HG03571 (cell line): ENCODE measurements at regions not wholly inside any gene's neighbourhood (a gene's known extent, or its start where the extent isn't known, plus 50 kb on each side); places are given as distances from the start of the nearest gene placed in this dataset.

Experiments
- ATAC-seq: cut with Tn5 transposase; IDR thresholded peaks from one replicate; pipeline ENCODE4 v1.9.1; 2021; ENCODE audit not compliant: unreplicated experiment

DNA sequence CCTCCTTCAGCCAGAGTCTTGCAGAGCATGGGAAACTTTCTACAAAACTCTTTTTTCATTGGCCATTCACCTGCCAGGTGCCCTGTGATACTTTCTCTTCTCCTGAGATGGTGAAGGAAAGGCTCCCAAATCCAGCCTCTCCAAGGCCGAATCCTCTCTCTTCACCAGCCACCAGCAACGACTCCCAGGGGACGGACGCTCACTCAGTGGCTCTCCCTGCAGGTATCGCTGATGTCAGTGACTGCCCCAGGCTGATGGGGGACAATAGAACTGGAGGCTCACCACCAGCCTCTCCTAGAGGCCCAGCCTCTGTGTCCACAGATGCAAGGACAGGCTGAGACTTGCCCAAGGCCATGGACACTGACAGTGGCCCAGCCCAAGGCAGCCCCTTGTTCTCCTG lies 204.1 kb downstream of the BCL11B start:
- no peak for ATAC-seq

DNA sequence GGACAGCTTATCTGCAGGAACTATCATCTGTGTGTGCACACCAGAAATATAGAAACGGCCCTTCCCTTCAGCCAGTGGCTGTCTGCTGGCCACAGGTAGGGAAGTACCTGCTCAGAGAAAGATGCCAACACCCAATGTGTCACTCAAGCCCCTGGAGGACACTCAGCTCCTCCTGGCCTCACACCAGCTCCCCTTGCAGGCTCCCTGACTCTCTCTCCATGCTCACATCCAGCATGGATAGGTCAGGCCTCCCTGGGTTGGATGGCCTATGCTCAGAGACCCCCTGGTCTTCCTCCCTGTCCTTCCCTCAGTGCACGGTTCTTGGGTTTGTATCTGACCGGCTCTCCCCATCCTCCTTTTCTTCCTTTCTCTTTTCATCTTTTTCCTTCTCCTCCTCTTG lies 202.1 kb downstream of the BCL11B start:
- ATAC-seq = no peak

GRCh38 chr14:99072433-99072832 lies 199.6 kb downstream of the BCL11B start:
- no peak for ATAC-seq

DNA sequence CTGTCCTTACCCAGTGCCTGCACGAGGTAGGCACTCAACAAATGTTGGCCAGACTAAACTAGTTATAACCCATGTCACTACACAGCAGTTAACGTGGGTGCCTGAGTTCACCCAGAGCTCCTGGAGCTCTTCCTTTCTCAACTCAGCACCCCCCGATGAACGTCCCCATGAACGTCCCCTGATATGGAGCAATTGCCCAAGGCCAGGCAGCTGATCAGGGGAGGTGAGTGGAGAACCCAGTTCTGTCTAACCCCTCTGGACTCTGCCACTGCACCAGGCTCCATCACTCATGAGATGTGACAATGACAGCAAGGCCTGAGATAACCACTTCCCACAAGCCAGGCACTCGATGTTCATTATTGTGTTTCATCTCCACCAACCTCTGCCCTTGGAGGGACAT lies 199.0 kb downstream of the BCL11B start:
- no peak for ATAC-seq

DNA sequence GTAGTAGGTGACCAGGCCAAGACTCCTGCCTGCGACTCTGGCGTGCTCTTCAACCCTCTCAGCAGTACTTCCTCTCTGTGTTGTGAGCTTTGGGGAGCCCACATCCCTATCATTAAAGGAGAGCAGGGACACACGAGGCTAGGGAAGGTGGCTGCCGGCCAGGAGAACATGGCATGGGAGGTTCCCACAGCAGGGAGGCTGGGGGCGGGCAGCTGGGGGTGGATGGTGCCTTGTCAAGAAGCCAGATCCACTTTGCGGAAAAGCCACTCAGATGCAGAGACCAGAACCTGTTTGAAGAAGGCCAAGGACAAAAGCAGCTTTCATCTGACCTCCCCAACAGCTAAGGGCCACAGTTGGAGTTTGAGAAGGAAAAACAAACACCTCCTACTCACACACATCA lies 198.6 kb downstream of the BCL11B start:
- ATAC-seq = no peak

GRCh38 chr14:99075061-99075460 lies 196.9 kb downstream of the BCL11B start:
- no peak for ATAC-seq

GRCh38 chr14:99075771-99076375 lies 196.1 kb downstream of the BCL11B start:
- no peak for ATAC-seq

GRCh38 chr14:99077076-99077843 lies 194.7 kb downstream of the BCL11B start:
- ATAC-seq = no peak

DNA sequence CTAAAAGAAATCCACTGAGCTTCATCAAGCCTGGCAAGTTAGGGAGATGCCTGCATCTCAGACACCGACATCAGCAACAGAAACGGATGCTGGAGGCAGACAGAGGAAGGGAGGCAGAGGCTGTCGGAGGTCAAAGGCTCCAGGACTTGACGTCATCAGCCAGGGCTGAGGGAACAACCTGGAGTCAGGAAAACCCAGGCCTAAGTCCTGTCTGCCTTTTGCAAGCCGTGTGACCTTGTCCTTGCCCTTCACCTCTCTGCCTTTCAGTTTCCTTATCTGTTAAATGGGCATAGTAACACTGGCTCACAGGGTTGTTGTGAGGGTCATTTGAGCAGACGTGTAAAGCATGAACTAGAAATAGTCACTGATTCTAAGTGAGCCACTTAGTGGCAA lies 194.2 kb downstream of the BCL11B start:
- ATAC-seq = no peak

GRCh38 chr14:99078426-99078825 lies 193.6 kb downstream of the BCL11B start:
- ATAC-seq = no peak

DNA sequence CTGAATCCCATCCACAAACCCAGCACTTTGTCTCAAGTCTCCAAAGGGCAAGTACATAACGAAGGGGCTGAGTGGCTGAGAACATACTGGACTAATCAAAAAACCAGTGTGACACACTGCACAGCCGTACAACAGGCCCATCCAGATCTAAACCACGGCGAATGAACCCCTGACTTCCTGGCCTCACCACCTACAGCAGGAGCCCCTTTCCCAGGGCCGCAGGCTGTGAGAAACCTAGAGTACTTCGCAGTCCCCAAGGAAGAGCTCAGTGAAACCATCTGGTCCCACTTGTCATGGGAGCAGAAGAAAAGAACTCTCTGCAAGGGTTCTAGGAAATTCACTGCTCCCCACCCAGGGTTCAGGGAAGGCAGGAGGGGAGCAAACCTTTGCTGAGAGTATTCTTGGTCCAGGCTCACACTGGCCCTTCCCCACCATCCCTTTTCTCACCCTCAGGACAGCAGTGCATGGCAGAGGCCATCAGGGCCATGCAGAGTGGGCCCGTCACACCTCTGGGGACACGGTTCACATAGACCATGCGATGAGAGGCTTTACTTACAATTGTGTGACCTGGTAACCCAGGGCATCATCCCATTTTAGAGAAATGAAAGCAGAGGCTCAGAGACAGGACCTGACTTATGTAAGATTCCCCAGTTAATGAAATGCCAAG lies 192.8 kb downstream of the BCL11B start:
- ATAC-seq = no peak

DNA sequence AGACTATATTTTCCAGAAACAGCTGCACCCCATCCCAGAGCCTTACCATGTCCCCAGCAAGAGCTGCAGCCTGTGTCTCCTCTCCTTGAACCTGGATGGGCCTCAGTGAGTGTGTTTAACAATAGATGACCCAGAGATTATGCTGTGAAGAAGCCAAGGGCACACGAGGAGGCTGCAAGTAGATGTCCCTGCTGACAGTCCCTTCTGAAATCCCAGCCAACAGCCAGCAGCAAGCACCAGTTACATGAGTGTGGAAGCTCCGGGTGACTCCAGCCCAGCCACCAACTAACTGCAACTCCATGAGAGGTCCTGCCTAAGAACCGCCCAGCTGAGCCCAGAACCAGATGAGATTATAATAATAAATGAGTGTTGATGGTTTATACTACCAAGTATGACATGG lies 191.7 kb downstream of the BCL11B start:
- no peak for ATAC-seq

DNA sequence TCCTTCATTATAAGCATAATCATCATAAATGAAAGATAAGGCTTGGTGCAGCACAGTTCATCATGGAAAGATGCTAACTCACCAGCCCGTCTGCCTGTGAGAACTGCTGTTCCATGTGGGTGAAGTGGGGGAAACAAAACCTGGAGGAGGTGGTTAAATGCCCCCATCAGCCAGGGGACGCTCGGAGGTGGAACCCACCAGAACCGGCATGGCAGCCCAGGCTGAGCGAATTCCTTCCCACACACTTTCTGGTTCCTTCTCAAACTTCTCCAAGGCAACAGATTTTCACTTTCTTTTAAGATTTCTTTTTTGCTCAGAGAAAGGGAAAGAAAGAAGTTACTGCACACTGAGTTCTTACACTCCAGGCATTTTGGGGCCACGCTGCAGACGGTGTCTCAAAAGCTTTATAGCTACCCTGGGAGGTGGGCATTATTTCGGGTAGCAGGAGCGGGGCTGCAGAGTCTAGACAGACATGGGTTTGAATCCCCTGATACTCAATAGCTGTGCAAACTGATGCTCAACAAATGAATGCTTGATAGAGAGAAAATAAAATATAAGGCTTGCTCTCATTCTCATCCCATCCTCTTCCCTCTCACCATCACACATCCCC lies 190.7 kb downstream of the BCL11B start:
- no peak for ATAC-seq

DNA sequence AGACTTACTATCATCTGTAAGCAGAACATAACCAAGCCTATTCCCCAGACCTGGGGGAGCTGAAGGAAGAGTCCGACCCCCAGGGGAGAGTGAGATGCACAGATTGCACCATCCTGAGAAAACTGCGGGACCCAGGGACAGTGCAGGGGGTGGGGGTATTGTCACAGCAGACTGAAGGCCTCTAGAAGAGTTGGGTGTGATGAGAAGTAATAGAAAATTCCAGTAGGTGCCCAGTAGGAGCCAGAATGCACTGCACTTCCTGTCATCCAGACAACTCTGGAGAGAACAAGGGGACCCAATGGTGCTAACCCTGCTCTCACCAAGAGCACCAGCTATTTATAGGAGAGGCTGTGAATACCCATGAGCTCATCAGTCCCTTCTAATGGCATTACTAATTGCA lies 190.1 kb downstream of the BCL11B start:
- ATAC-seq = no peak

GRCh38 chr14:99093532-99094517 lies 178.2 kb downstream of the BCL11B start:
- no peak for ATAC-seq

DNA sequence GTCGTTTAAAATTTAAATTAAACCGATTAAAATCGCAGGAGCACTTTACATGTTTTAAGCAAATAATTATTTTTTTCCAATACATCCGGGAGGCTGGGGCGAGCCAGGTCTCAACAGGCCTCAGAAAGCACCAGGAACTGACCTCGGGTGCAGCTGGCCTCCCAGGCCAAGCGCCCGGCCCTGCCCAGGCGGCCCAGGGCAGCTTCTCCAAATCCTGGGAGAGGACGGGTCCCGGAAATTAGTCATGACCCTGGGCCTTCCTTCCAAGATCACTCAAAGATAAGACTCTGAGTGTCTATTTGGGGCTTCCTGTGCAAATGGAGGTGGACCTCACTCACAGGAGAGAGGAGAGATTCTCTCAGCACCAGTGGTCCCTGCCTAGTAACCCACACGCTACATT lies 177.1 kb downstream of the BCL11B start:
- ATAC-seq = no peak

GRCh38 chr14:99095369-99095768 lies 176.6 kb downstream of the BCL11B start:
- no peak for ATAC-seq

DNA sequence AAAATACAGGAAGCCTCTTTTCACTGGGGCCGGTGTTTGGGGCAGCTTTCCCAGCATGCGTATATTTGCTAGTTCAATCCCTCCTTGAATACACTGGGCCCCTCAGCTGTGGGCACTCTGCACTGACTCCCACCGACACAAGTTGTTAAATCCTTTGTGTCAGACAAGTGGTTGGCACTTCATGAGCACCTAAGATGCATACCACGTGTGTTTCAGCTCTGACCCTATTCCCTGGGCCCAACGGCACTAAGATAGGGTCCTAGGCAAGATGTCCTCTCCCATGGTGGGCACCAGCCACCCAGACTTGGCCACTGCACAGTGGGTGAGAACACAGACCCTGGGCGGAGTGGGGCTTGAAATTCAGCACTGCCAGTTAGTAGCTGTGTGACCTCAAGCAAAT lies 173.8 kb downstream of the BCL11B start:
- ATAC-seq = no peak

GRCh38 chr14:99099051-99099787 lies 172.8 kb downstream of the BCL11B start:
- no peak for ATAC-seq
